MM.1S (cell line): ENCODE measurements at regions not wholly inside any gene's neighbourhood (a gene's known extent, or its start where the extent isn't known, plus 50 kb on each side); places are given as distances from the start of the nearest gene placed in this dataset.

Experiments used
- DNase-seq: peaks from one replicate; pipeline ENCODE4 v3.0.0-alpha.2; 2015
- H2AFZ ChIP-seq: fragments of 300-600 bp; sonication (generic); 2 replicates; pipeline ENCODE4 v1.6.0; 2016; ENCODE audit warnings: antibody characterized with exemption, low read length
- H3F3A ChIP-seq: fragments of 300-600 bp; sonication (generic); 2 replicates; pipeline ENCODE4 v1.6.1; 2016; ENCODE audit warnings: mild to moderate bottlenecking, antibody characterized with exemption, low read length, moderate library complexity, mixed read lengths; ENCODE audit not compliant: insufficient read depth
- H3K27ac ChIP-seq: fragments of 300-600 bp; sonication (generic); 2 replicates; pipeline ENCODE4 v1.5.1; 2016; ENCODE audit warnings: mild to moderate bottlenecking, low read length
- H3K27me3 ChIP-seq: fragments of 300-600 bp; sonication (generic); replicated peaks from 2 replicates; pipeline ENCODE4 v1.6.0; 2016; ENCODE audit warnings: low read length; ENCODE audit not compliant: insufficient read depth
- H3K36me3 ChIP-seq: fragments of 300-600 bp; sonication (generic); replicated peaks from 2 replicates; pipeline ENCODE4 v1.6.1; 2016; ENCODE audit warnings: mild to moderate bottlenecking, low read length, mixed read lengths; ENCODE audit not compliant: insufficient read depth
- H3K4me1 ChIP-seq: fragments of 300-600 bp; sonication (generic); 2 replicates; pipeline ENCODE4 v1.6.1; 2016; ENCODE audit warnings: low read length, mixed read lengths
- H3K4me2 ChIP-seq: fragments of 300-600 bp; sonication (generic); 2 replicates; pipeline ENCODE4 v1.6.0; 2016; ENCODE audit warnings: low read depth, low read length
- H3K4me3 ChIP-seq: fragments of 300-600 bp; sonication (generic); 2 replicates; pipeline ENCODE4 v1.5.1; 2016; ENCODE audit warnings: low read length, mixed read lengths
- H3K79me2 ChIP-seq: fragments of 300-600 bp; sonication (generic); 2 replicates; pipeline ENCODE4 v1.6.1; 2016; ENCODE audit warnings: mixed run types, low read length, mixed read lengths
- H3K9ac ChIP-seq: fragments of 300-600 bp; sonication (generic); 2 replicates; pipeline ENCODE4 v1.6.1; 2016; ENCODE audit warnings: low read length, mixed read lengths
- H3K9me2 ChIP-seq: fragments of 300-600 bp; sonication (generic); replicated peaks from 2 replicates; pipeline ENCODE4 v1.6.1; 2016; ENCODE audit warnings: mild to moderate bottlenecking, low read length, mixed read lengths; ENCODE audit not compliant: insufficient read depth
- H3K9me3 ChIP-seq: fragments of 300-600 bp; sonication (generic); replicated peaks from 2 replicates; pipeline ENCODE4 v1.6.1; 2016; ENCODE audit warnings: mild to moderate bottlenecking, low read length, mixed read lengths; ENCODE audit not compliant: insufficient read depth
- H4K20me1 ChIP-seq: fragments of 300-600 bp; sonication (generic); 2 replicates; pipeline ENCODE4 v1.6.1; 2016; ENCODE audit warnings: mild to moderate bottlenecking, low read length, moderate library complexity, mixed read lengths; ENCODE audit not compliant: insufficient read depth
- EZH2 ChIP-seq: fragments of 300-600 bp; sonication (generic); optimal IDR thresholded peaks from 2 replicates; pipeline ENCODE3; 2017; ENCODE audit warnings: low read depth, mild to moderate bottlenecking, antibody characterized with exemption, low read length, mixed read lengths
- EZH2phosphoT487 ChIP-seq: fragments of 300-600 bp; sonication (generic); IDR thresholded peaks from 2 replicates; pipeline ENCODE4 v1.6.1; 2018; ENCODE audit warnings: antibody characterized with exemption, low read length
- TF ChIP-seq, protein P1 (sequence below): fragments of 300-600 bp; sonication (generic); IDR thresholded peaks from 2 replicates; pipeline ENCODE4 v1.5.1; 2016; ENCODE audit warnings: antibody characterized with exemption, low read length, mixed read lengths

DNA sequence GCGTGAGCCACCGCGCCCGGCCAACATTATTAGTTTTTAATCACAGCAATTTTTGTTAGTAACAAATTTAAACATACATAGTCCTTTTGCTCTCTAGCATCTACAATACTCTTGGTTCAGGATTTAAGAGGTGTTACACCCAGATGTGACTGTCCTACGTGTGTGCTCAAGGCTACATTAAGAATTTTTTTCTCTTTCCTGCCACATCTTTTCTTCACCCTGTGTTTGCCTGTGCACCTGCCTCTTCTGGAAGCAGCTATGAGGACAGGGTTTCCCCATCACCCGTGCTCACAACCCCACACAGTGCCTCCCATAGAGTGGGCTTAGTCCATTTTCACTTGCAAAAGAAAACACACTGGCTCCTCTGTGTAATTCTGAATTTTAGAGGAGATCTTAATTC is 186.7 kb upstream of the KLF6 start:
- H3K4me1 ChIP-seq = no peaks in the 10 kb centered on the region
- no peak for TF ChIP-seq EZH2phosphoT487
- TF ChIP-seq, protein P1, sequence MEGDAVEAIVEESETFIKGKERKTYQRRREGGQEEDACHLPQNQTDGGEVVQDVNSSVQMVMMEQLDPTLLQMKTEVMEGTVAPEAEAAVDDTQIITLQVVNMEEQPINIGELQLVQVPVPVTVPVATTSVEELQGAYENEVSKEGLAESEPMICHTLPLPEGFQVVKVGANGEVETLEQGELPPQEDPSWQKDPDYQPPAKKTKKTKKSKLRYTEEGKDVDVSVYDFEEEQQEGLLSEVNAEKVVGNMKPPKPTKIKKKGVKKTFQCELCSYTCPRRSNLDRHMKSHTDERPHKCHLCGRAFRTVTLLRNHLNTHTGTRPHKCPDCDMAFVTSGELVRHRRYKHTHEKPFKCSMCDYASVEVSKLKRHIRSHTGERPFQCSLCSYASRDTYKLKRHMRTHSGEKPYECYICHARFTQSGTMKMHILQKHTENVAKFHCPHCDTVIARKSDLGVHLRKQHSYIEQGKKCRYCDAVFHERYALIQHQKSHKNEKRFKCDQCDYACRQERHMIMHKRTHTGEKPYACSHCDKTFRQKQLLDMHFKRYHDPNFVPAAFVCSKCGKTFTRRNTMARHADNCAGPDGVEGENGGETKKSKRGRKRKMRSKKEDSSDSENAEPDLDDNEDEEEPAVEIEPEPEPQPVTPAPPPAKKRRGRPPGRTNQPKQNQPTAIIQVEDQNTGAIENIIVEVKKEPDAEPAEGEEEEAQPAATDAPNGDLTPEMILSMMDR = no peak
- no peak for TF ChIP-seq EZH2

DNA sequence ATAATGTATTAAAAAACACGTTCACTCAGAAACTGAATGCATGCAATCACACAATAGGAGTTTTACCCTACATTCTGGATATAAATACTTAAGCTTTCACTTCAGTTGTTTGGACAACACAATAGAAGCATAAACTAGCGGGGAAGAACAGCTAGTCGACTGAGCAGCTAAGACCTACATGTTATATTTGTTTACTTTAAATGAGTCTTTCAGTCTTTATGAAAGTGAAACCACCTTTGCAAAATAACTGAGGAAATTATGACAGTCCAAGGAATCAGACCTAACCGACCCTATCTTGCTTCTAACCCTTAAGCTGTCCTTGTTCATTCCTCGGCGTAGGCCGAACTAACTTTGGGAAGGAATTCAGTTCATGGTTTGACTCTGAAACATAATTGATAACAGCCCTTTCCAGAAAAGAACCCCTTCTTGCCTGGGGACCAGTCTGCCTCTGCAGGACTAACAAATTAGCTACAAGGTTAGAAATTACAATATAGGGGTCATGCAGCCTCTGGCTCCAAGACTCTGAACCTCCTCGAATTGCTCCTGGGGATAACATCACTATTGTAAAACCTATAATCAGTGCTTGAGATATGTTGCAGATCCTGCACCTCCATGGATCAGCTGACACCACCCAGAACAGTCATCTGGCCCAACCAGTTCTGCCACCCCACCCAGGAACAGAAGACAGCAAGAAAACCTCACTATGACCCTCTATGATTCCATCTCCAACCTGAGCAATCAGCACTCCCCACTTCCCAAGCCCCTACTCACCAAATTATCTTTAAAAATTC is 185.1 kb upstream of the KLF6 start:
- Histone ChIP-seq H3F3A (no peaks in the 10 kb centered on the region), H3K4me3 (no peak overlapping the region), H3K4me1 (no peaks in the 10 kb centered on the region), H3K4me2 (no peak overlapping the region), H3K9me3 (no peaks in the 10 kb centered on the region), H2AFZ (no peak overlapping the region), H3K36me3 (no peaks in the 10 kb centered on the region), H4K20me1 (no peaks in the 10 kb centered on the region), H3K9me2 (no peaks in the 10 kb centered on the region), H3K27ac (no peak overlapping the region), H3K9ac (no peak overlapping the region), H3K27me3 (no peaks in the 10 kb centered on the region), H3K79me2 (no peaks in the 10 kb centered on the region)
- DNase-seq = no peak
- no peak for TF ChIP-seq EZH2

More for the DNA sequence above, 186.7 kb upstream of the KLF6 start:
- Histone ChIP-seq H3K4me2 (no peak overlapping the region), H3K79me2 (no peaks in the 10 kb centered on the region), H2AFZ (no peak overlapping the region), H3K27ac (no peak overlapping the region), H3K9me2 (no peaks in the 10 kb centered on the region), H3K36me3 (no peaks in the 10 kb centered on the region), H3K27me3 (no peaks in the 10 kb centered on the region), H3K9me3 (no peaks in the 10 kb centered on the region), H3K4me3 (no peak overlapping the region), H3K9ac (no peak overlapping the region), H3F3A (no peaks in the 10 kb centered on the region), H4K20me1 (no peaks in the 10 kb centered on the region)
- DNase-seq = no peak

DNA sequence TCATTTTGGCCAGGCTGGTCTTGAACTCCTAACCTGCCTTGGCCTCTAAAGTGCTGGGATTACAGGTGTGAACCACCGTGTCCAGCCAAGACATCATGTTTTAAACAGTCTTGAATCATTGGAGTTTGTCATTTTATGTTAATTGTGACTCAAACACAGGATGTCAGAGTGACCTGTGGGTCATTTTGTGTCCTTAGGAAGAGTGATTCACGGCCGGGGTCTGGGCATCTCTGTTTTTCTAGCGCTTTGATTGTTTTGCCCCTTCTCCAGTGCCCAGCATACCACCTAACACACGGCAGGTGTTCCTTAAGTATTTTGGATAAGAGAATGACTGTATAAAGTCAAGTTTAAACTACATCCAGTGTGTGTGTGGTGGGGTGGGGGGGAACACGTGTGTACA is 183.7 kb upstream of the KLF6 start:
- Histone ChIP-seq H3F3A (no peaks in the 10 kb centered on the region), H3K4me3 (no peak overlapping the region), H3K9ac (no peak overlapping the region), H3K4me2 (no peak overlapping the region), H3K79me2 (no peaks in the 10 kb centered on the region), H3K27me3 (no peaks in the 10 kb centered on the region), H3K4me1 (no peaks in the 10 kb centered on the region), H4K20me1 (no peaks in the 10 kb centered on the region), H3K36me3 (no peaks in the 10 kb centered on the region), H3K9me3 (no peaks in the 10 kb centered on the region), H3K9me2 (no peaks in the 10 kb centered on the region), H2AFZ (no peak overlapping the region), H3K27ac (no peak overlapping the region)
- no peak for DNase-seq
- TF ChIP-seq, protein P1 = no peak
- TF ChIP-seq EZH2phosphoT487 (no peak), EZH2 (no peak)

DNA sequence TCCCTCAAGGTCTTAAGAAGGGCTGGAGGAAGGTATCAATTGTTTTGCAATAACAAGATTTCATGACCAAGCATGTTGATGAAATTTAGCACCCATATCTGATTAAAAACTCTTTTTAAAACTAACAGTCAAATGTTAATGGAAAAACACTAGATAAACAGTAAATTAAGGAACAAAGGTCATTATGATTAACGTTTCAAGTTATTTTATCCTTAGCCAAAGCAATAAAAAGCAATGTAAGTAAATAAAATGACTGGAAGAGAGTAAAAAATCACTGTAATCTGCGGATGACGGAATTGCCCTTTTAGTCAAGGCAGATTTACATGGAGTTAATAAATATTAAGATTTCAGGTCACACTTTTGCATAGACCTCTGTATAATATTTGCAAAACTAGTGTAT is 179.5 kb upstream of the KLF6 start:
- no peaks in the 10 kb centered on the region for H3K79me2 ChIP-seq
- DNase-seq = no peak
- no peaks in the 10 kb centered on the region for H3K9me2 ChIP-seq
- H3K4me2 ChIP-seq = no peak overlapping the region
- H3K9ac ChIP-seq = no peak overlapping the region
- no peaks in the 10 kb centered on the region for H3F3A ChIP-seq
- H4K20me1 ChIP-seq = no peaks in the 10 kb centered on the region
- no peaks in the 10 kb centered on the region for H3K9me3 ChIP-seq
- H3K27me3 ChIP-seq = no peaks in the 10 kb centered on the region
- no peaks in the 10 kb centered on the region for H3K36me3 ChIP-seq
- H3K27ac ChIP-seq = no peak overlapping the region
- TF ChIP-seq EZH2phosphoT487 (no peak), EZH2 (no peak)
- TF ChIP-seq, protein P1 = no peak
- no peak overlapping the region for H2AFZ ChIP-seq
- no peaks in the 10 kb centered on the region for H3K4me1 ChIP-seq
- no peak overlapping the region for H3K4me3 ChIP-seq
